G401.6 (cell line): ENCODE measurements at regions not wholly inside any gene's neighbourhood (a gene's known extent, or its start where the extent isn't known, plus 50 kb on each side); places are given as distances from the start of the nearest gene placed in this dataset.

Experiments used
- FAIRE-seq: peaks from 2 replicates; lab custom pipeline; 2012; peaks lifted over from hg19 to GRCh38; lab: Jason Lieb, UNC

DNA sequence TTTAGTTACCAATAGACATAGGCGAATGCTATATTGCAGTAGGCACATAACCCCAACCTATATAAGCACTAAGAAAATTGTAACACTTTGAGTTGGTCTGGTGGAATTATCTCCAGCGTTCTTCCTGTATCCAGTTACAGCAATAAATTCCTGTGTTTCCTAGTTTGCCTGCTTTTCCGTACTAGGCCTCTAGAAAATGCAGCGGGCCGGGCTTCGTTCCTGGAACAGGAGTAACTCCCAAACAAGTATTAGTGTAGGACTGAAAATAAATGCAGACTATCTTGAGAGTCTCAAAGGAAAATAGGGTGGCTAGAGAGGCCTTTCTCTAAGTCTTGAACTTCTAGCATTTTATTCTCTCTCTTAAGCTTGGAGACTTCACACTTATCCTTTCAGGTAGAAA lies 159.8 kb downstream of the OR13H1 start:
- FAIRE-seq, result no peak

DNA sequence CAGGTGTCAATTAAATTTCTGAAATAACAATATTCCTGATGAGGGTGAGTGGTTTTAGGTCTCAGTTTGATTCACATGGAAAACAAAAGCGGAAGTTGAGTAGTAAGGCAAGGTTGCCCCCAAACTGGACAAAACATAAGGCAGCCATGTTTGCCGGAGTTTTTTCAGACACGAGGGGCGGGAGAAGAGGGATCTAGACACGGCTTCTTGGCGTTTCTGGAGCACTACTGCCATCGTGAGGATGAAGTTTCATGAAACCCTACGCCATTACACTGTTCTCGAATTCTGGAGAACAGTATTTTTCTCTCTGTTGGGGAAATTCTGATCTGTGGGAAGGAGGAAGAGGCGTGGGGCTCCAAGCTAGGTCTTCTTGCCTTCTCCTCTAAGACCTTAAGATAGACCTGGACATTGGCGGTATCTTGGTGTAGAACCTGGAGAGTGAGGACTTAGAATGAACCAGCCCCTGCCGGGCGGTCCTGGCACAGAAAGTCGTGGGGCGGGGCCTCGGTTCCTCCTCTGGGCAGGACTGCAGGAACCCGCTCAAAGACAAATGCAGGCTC lies 160.3 kb downstream of the OR13H1 start:
- no peak for FAIRE-seq

DNA sequence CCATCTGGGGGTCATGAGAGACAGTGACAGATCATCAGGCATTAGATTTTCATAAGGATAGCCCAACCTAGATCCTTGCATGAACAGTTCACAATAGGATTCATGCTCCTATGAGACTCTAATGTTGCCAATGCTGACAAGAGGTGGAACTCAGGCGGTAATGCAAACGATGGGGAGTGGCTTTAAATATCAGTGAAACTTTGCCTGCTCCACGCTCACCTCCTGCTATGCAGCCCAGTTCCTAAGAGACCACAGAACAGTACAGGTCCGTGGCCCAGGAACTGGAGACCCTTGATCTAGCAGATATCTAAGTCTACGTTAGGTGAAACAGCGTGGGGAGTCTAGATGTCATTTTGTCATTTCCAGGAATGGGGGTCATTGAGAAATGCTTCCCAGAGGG lies 165.7 kb downstream of the OR13H1 start:
- no peak for FAIRE-seq

DNA sequence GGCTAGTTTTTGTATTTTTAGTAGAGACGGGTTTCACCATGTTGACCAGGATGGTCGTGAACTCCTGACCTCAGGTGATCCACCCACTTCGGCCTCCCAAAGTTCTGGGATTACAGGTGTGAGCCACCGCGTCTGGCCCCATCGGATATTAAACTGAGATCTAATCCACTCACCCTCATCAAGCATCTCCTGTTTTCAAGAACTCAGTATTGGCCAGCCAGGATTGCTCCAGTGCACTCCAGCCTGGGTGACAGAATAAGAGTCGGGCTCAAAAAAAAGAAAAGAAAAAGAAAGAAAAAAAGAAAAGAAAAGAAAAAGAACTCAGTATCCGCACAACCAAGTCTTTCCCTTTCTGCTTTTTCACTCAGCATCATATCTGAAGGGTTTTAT lies 167.6 kb downstream of the OR13H1 start:
- FAIRE-seq, result no peak

DNA sequence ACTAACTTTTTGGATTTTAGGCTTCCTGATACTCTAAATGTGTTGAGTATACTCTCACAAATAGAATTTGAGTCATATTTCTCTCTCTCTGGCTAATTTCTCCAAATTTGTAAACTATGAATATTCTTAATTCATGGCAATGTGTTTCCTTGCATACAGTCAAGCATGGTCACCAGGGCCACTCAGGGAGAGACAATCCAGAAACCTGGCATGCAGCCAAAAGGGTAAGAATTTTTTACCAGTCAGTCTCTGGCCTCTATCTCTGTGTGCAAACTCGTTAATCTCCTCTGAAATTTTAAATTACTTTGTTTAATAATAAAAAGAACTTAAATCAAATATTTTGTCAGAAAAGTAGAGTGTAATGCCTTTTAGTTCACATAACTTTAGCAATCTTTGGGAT lies 179.8 kb downstream of the OR13H1 start:
- FAIRE-seq, result no peak

DNA sequence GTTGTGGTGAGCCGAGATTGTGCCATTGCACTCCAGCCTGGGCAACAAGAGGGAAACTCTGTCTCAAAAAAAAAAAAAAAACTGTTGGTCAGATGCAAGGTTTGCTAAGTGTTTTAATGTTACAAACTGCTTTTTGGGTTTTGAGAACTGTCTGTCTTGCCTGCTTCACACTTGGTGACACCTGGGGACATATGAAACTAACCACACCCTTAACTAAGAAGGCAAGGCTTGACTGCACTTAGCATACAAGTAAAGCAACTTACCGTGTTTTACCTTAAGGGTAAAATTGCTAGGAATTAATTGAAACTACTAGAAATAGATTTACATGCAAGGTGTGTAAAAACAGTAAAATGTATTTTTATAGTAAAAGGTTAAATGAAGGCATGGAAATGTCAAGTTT lies 180.4 kb downstream of the OR13H1 start:
- FAIRE-seq, result no peak

DNA sequence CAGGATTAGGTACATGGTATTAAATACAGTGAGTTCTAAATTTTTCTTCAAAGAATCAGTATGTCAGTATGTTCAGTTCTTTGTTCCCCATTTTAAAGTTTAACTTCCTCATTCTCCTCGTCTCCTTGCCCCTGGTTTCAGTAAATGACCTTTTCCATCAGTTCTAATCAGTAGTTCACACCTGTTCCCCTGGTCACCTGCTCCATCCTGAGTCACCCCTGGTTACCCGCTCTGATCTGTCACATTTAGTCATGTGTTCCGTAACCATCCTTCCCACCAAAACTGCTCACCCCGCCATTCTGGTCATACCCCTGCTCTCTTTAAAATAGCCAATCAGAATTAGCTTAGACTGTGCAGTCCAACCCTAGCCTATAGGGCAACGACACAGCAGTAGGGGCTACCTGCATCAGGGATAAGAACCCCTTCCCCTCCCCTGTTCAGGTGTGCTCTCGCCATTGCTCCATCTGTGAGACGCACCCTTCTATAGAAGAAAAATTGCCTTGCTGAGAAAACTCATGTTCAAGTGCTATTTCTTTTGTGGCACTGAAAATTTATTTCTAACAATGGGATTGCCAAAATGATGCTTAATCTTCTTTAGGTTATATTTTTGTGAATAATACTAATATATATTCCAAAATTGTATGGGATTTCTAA lies 181.3 kb downstream of the OR13H1 start:
- FAIRE-seq, result no peak

DNA sequence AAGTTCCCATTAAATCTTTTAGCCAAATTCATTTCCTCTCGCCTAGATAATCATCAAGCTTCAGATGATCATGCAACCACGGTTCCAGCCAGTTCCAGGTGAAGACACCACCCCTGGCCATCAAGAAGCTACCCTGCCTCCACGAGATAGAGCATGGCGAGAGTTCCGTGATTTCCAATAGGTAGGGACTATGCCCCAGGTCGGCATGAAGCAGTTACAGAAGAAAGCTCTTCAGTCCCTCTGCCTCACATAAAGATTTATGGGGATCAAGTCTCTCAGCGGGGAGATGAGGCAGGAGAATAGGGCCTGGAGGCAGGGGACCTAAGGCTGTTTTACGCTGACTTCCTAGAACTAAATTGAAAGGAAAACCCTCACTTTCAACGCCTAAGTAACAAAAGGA lies 183.9 kb downstream of the OR13H1 start:
- no peak for FAIRE-seq

DNA sequence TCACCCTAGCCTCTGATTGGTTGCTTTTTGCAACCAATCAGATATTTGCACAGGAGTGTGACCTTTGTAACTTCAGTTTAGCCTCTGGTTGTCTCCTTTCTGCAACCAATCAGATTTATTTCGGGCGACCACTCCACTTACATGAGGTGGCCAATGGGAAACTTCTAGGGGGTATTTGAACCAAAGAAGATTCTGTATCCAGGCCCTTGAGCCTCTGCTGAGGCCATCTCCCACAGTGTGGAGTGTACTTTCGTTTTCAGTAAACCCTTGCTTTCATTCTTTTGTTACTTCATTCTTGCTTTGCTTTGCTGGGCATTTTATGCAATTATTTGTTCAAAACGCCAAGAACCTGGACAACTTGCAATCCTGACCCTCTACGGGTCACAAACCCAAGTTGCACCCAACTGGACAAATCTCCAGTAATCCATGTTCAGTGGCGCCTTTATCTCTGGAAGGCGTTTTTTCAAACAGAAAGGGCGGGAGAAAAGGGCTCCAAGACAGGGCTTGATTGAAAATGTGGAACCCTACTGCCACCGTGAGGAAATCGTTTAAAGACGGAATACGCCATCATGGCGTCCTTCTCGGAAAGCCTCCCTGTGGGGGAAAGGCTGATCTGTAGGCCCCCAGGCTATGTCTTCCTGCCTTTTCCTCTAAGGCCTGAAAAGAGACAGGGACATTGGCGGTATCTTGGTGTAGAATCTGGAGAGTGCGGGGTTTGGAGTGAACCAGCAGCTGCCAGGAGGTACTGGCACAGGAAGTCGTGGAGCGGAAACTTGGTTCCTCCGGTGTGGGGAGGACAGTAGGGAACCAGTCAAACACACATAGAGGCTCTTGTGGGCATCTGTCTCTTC lies 184.6 kb downstream of the OR13H1 start:
- FAIRE-seq, result no peak

DNA sequence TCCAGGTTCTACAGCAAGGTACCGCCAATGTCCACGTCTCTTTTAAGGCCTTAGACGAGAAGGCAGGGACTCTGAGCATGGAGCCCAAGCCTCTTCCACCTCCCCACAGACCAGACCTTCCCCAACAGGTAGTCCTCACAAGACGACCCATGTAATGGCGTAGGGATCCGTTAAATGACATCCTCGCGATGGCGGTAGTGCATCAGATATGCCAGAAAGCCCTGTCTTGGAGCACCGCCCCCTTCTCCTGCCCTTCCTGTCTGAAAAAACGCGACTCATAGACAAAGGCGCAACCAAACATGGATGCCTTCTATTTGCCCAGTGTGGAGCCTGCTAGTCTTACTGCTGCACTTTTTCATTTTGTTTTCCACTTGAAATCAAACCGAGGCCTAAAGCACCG lies 185.4 kb downstream of the OR13H1 start:
- no peak for FAIRE-seq

DNA sequence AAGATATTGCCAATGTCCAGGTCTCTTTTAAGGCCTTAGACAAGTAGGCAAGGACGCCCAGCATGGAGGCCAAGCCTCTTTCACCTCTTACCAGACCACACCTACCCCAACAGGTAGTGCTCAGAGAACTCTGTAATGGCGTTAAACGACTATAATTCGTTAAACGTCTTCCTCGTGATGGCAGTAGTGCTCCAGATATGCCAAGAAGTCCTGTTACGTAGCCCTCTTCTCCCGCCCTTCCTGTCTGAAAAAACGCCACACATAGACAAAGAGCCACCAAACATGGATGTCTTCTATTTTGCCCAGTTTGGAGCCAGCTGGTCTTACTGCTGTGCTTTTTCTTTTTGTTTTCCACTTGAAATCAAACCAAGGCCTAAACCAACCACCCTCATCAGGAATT lies 190.7 kb downstream of the OR13H1 start:
- no peak for FAIRE-seq

DNA sequence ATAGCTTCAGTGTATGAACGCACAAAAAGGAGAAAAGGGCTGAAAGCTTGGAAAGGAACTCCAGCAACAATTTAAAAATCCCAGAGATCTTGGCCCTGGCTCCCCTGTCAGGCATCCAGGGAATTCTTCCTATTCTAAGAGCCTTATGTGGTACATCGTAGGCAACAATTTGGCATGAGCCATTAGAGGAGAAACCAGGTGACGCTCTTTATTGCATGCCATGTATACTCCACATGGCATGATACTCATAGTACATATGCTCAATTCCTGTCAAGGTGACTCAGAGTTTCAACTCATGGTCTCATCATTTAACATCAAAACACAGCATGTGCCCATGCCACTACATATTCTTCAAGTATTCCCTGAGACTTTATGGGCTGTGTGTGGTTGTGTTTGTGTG lies 191.3 kb downstream of the OR13H1 start:
- no peak for FAIRE-seq

DNA sequence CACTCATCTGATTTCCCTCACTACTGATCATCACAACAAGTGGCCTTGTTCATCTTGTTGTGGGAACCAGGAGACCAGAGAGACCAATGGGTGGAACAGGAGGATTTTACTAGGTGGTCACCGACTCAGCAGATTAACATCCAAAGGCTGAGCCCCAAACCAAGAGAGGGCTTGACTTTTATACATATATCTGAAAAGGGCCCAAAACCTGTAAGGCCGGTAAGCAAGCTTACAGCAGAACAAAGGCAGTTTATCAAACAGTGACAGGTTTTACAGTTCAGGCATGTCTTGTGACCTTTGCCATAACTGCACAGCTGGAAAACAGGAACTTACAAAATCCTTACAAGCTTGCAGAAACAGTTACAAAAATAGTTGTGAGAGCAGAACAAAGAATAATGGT lies 195.9 kb downstream of the OR13H1 start:
- FAIRE-seq, result no peak

DNA sequence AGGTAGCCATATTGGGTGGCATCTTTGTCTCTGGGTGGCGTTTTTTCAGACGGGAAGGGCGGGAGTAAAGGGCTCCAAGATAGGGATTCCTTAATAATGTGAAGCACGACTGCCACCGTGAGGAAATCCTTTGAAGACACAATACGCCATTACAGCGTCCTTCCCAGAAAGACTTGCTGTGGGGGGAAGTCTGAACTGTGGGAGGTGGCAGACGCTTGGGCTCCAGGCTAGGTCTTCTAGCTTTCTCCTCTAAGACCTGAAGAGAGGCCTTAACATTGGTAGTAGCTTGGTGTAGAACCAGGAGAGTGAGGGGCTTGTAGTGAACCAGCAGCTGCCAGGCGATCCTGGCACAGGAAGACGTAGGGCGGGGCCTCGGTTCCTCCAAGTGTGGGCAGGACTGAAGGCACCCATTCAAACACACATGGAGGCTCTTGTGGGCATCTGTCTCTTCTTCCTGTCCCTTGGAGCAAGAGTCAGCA lies 197.3 kb downstream of the OR13H1 start:
- no peak for FAIRE-seq

DNA sequence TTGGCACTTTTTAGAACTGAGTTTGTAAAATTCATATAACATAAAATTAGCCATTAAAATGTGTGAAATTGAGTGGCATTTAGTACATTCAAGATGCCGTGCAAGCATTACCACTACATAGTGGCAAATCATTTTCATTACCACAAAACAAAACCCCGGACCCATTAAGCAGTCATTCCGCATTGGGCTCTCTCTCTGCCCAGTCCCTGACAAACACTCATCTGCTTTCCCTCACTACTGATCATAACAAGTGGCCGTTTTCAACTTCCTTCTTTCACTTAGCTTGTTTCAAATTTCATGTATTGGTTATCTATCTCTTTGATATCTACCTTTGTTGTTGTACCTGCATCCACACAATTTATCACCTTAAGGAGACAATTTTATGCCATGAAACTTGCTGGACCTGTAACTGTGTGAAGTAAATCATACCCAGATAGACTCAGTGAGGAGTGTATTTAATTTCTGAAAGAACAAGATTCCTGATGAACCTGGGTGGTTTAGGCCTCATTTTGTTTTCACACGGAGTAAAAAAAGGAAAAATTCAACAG lies 202.1 kb downstream of the OR13H1 start:
- FAIRE-seq, result no peak

DNA sequence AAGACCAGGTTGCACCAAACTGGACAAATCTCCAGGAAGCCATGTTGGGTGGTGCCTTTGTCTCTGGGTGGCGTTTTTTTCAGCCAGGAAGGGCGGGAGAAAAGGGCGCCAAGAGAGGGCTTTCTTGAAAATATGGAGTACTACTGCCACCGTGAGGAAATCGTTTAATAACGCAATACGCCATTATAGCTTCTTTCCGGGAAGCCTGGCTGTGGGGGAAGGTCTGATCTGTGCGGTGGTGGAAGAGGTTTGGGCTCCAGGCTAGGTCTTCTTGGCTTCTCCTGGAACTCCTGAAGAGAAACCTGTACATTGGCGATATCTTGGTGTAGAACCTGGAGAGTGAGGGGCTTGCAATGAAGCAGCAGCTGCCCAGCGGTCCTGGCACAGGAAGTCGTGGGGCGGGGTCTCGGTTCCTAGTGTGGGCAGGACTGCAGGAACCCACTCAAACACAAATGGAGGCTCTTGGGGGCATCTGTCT lies 202.7 kb downstream of the OR13H1 start:
- FAIRE-seq, result no peak

DNA sequence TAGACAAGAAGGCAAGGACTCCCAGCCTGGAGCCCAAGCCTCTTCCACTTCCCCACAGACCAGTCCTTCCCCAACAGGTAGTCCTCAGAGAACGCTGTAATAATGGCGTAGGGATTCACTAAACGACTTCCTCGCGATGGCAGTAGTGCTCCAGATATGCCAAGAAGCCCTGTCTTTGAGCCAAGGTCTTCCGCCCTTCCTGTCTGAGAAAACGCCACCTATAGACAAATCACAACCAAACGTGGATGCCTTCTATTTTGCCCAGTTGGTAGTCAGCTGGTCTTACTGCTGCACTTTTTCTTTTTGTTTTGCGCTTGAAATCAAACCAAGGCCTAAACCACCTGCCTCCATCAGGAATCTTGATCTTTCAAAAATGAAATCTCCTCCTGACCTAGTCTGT lies 203.3 kb downstream of the OR13H1 start:
- FAIRE-seq, result no peak

DNA sequence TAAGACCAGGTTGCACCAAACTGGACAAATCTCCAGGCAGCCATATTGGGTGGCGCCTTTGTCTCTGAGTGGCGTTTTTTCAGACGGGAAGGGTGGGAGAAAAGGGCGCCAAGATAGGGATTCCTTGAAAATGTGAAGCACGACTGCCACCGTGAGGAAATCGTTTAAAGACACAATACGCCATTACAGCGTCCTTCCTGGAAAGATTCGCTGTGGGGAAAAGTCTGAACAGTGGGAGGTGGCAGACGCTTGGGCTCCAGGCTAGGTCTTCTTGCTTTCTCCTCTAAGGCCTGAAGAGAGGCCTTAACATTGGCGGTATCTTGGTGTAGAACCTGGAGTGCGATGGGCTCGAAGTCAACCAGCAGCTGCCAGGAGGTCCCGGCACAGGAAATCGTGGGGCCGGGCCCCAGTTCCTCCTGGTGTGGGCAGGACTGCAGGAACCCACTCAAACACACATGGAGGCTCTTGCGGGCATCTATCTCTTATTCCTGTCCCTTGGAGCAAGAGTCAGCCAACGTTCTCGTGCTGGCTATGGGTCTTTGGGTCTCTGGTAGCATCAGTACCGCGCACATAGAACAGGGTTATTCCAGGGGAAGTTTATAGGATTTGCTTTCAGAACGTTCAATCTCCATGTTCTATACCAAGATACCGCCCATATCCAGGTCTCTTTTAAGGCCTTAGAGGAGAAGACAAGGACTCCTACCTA lies 208.8 kb downstream of the OR13H1 start:
- FAIRE-seq, result no peak

DNA sequence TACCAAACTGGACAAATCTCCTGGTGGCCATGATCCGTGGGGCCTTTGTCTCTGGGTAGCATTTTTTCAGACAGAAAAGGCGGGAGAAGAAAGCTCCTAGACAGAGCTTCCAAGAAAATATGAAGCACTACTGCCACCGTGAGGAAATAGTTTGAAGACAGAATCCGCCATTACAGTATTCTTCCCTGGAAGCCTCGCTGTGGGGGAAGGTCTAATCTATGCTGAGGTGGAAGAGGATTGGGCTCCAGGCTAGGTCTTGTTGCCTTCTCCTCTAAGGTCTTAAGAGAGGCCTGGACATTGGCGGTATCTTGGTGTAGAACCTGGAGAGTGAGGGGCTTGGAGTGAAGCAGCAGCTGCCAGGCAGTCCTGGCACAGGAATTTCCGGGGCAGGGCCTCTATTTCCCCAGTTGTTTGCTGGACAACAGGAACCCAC lies 218.9 kb downstream of the OR13H1 start:
- FAIRE-seq, result peak; percentile 40

DNA sequence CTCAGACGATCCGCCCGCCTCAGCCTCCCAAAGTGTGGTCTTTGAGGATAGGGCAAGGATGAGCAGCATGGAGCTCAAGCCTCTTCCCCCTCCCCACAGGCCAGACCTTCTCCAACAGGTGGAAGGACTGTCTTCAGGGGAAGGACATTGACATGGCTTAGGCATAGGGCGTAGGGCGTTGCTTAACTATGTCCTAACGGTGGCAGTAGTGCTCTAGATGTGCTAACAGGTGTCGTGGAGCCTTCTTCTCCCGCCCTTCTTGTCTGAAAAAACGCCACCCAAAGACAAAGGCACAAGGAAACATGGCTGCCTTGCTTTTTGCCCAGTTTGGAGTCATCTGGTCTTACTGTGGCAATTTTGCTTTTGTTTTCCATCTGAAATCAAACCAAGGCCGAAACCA lies 219.8 kb downstream of the OR13H1 start:
- no peak for FAIRE-seq

DNA sequence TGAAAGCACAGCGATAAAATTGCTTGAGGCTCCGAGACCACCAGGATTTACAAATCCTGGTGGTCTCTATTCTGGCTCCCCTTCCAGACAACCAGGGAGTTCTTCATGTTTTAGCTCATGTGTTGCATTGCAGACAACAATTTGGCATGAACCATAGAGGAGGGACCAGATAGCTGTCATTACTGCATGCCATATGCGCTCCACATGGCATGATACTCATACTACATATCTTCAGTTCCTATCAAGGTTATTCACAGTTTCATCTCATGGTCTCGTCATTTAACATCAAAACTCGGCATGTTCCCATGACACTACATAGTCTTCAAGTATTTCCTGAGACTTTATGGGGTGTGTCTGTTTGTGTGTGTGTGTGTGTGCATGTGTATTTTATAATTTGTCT lies 220.3 kb downstream of the OR13H1 start:
- no peak for FAIRE-seq
